ENCODE measurements at regions not wholly inside any gene's neighbourhood (a gene's known extent, or its start where the extent isn't known, plus 50 kb on each side); places are given as distances from the start of the nearest gene placed in this dataset.

- TF ChIP-seq CTCF (IDR thresholded peaks at IDR 0.05) (no peak), POLR2A (IDR thresholded peaks at IDR 0.05) (no peak)
Observed at GRCh38 chr7:83273699-83274098, 111.0 kb upstream of the PCLO start.

All from right lobe of liver (tissue), 4 donors.